Subcutaneous abdominal adipose tissue (tissue), 5 donors: ENCODE measurements at regions not wholly inside any gene's neighbourhood (a gene's known extent, or its start where the extent isn't known, plus 50 kb on each side); places are given as distances from the start of the nearest gene placed in this dataset.

Experiments
- H3K27ac ChIP-seq: one replicate; pipeline ENCODE4 v1.7.0; 2013; ENCODE audit warnings: low read depth, mild to moderate bottlenecking, inconsistent platforms, low read length, moderate library complexity
- H3K27me3 ChIP-seq, 5 donors: one replicate each; pipeline ENCODE4 v1.7.0; 2013; ENCODE audit warnings: low read length in 5 of 5, inconsistent platforms in 1 of 5; ENCODE audit not compliant: control insufficient read depth in 5 of 5, insufficient read depth in 4 of 5
- H3K36me3 ChIP-seq, 5 donors: one replicate each; pipeline ENCODE4 v1.7.0; 2013; ENCODE audit warnings: low read length in 5 of 5; ENCODE audit not compliant: control insufficient read depth in 5 of 5, insufficient read depth in 5 of 5
- H3K4me1 ChIP-seq, 5 donors: one replicate each; pipeline ENCODE4 v1.7.0; 2013; ENCODE audit warnings: low read length in 5 of 5, mild to moderate bottlenecking in 3 of 5, moderate library complexity in 1 of 5; ENCODE audit not compliant: control insufficient read depth in 5 of 5, insufficient read depth in 5 of 5
- H3K4me3 ChIP-seq, 5 donors: one replicate each; pipeline ENCODE4 v1.7.0; 2013; ENCODE audit warnings: low read length in 5 of 5, low read depth in 1 of 5
- H3K9ac ChIP-seq, 5 donors: one replicate each; pipeline ENCODE4 v1.7.0; 2013; ENCODE audit warnings: low read length in 5 of 5, mild to moderate bottlenecking in 4 of 5, moderate library complexity in 3 of 5
- H3K9me3 ChIP-seq, 5 donors: one replicate each; pipeline ENCODE4 v1.7.0; 2013; ENCODE audit warnings: low read length in 5 of 5; ENCODE audit not compliant: control insufficient read depth in 5 of 5
- donor health status: healthy.
- donor health status: healthy.
- donor health status: healthy.
- donor health status: healthy.
- donor health status: healthy.

DNA sequence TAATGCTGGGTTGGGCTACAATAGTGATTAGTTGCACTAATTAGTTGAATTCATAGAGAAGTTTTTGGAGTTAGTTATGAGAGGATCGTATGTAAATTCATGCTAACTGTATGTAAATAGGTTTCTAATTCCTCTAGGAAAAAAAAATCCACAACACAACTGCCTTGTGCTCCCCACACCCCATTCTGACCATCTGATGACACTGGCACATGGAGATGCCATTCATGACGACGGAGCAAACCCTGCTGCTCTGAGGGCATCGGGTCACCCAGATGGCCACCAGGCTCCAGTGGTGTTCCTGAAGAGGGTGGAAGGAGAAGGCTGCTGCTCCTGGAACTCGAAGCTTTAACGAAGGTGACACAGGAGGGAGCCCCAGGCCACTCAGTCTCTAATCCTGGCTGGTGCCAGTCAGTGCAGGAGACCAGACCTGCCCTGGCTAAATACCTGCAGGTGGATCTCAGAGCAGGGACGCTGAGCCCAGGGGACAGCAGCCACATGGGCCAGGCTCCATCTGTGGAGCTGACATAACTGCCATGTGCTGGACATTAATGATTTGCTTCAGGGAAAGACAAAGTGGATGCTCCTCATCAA, 90.3 kb downstream of the FAM50B start:
- no peak overlapping the region for H3K9ac ChIP-seq
- peaks cover 0 to 7% (median 0%) of the 10 kb centered on the region in 5 donors for H3K27me3 ChIP-seq
- H3K27ac ChIP-seq, result no peak overlapping the region
- H3K36me3 ChIP-seq, result no peaks in the 10 kb centered on the region
- H3K4me1 ChIP-seq, result peaks cover 0 to 6% (median 0%) of the 10 kb centered on the region in 5 donors
- no peak overlapping the region for H3K4me3 ChIP-seq
- no peaks in the 10 kb centered on the region for H3K9me3 ChIP-seq

DNA sequence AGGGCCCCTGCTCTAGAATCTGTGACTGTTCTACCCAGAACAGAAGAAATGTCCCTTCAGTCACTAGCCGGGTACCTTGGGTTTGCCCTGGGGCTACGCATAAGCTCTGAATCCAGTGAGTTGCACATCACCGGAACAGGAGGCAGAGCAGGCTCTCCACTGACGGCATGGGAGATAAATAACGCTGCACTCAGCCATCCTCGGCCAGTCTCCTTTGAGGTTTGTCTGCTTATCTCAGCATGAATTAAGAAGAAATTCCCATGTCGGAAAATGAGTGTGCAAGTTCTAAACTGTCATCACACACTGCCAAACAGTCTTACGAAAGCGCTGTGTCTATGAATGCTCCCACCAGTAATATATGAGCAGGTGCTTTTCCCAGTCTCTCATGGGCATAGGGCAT, 90.8 kb downstream of the FAM50B start:
- Histone ChIP-seq H3K4me3 (no peak overlapping the region), H3K27ac (no peak overlapping the region), H3K36me3 (no peaks in the 10 kb centered on the region), H3K9me3 (no peaks in the 10 kb centered on the region), H3K4me1 (peaks cover 0 to 6% (median 0%) of the 10 kb centered on the region in 5 donors), H3K27me3 (peaks cover 0 to 7% (median 0%) of the 10 kb centered on the region in 5 donors), H3K9ac (no peak overlapping the region)

DNA sequence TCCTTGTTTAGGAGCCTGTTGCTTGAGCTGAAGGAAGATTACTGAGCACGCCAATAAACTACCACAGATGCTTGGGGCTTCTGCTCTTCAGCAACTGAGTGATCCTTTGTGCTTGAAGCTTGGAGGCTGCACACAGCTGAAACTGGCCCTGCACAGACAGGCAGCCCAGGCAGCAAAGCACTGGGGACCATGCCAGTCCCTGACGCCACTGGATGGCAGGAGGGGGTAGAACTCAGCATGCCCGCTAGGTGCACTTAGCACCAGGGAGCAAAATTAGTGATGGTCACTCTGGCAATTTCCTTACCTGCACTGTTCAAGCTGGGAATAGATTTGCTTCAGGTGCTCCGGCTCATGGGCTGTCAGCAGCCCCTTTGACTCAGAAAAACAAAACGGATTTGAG, 91.5 kb downstream of the FAM50B start:
- Histone ChIP-seq H3K9ac (no peak overlapping the region), H3K9me3 (no peaks in the 10 kb centered on the region), H3K4me1 (peaks cover 0 to 6% (median 0%) of the 10 kb centered on the region in 5 donors), H3K4me3 (no peak overlapping the region), H3K27me3 (peaks cover 0 to 7% (median 0%) of the 10 kb centered on the region in 5 donors), H3K27ac (no peak overlapping the region), H3K36me3 (no peaks in the 10 kb centered on the region)

DNA sequence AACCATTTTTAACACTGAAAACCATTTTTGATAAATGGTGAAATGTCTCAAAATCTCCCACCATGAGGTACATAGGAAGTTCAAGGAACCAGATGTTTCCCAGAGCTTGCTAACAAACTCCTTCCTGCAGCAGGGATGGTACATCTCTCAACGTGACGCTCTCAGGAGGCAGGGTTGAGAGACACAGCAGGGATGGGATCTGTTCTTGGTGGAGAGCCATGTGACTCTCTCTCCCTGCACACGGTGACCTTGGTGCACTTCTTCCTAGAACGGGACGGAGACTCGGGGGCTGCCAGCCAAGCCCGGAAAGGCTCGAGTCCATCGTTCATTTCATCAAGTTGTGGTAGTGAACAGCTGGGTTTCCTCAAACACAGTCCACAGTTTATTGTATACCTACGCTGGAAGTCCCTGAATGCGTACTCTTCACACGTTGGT, 94.2 kb downstream of the FAM50B start:
- H3K27ac ChIP-seq, result no peak overlapping the region
- H3K36me3 ChIP-seq, result no peaks in the 10 kb centered on the region
- peaks cover 0 to 7% (median 0%) of the 10 kb centered on the region in 5 donors for H3K27me3 ChIP-seq
- H3K9me3 ChIP-seq, result no peaks in the 10 kb centered on the region
- peak overlapping the region in 1 of 5 donors; percentile 35 for H3K4me3 ChIP-seq
- H3K4me1 ChIP-seq, result peaks cover 0 to 6% (median 3%) of the 10 kb centered on the region in 5 donors
- no peak overlapping the region for H3K9ac ChIP-seq

DNA sequence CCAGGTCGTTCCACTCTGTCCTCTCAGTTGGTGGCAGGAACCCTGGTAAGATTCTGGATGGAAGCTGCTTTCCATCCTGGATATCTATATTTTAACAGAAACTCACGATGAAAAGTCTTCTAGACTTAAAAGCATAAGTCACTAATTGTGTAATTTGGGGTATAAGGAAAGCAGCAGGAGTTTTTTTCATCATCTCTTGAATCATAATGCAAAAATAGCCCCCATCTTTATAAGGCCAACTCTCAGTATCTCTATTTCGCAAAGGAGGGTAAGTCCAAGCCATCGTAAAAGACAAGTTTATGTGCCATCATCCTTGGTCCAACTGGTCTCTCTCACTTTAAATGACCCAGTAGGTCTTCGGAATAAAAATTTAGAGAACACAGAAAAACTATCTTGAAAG, 95.1 kb downstream of the FAM50B start:
- Histone ChIP-seq H3K4me1 (peaks cover 0 to 6% (median 3%) of the 10 kb centered on the region in 5 donors), H3K9me3 (no peaks in the 10 kb centered on the region)

DNA sequence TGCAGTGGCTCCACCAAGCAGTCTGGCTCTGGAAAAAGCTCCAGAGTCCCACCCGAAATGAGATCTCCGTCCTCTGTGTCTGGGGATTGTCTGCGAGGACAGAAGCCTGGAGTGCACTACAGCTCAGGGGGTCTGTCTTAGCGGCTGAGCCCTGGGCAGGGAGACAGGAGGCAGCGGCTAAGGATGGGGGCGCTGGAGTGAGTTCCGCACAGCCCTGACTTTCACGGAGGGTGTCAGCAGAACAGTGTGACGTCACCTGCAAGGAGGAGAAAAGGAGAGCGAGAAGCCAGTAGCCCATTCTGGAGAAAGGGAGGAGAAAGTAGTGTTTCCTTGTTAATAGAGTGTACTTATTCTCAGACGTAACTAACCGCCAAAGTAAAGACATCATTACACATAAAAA, 97.6 kb downstream of the FAM50B start:
- H3K4me1 ChIP-seq, result peaks cover 0 to 3% (median 0%) of the 10 kb centered on the region in 5 donors
- no peaks in the 10 kb centered on the region for H3K36me3 ChIP-seq
- H3K27ac ChIP-seq, result no peak overlapping the region
- H3K27me3 ChIP-seq, result peaks cover 0 to 5% (median 0%) of the 10 kb centered on the region in 5 donors
- H3K4me3 ChIP-seq, result no peak overlapping the region
- H3K9ac ChIP-seq, result no peak overlapping the region
- peaks cover 0 to 4% (median 0%) of the 10 kb centered on the region in 5 donors for H3K9me3 ChIP-seq

More for the DNA sequence above, 95.1 kb downstream of the FAM50B start:
- no peak overlapping the region for H3K4me3 ChIP-seq
- no peak overlapping the region for H3K27ac ChIP-seq
- no peak overlapping the region for H3K9ac ChIP-seq
- H3K27me3 ChIP-seq, result peaks cover 0 to 7% (median 0%) of the 10 kb centered on the region in 5 donors
- H3K36me3 ChIP-seq, result no peaks in the 10 kb centered on the region

DNA sequence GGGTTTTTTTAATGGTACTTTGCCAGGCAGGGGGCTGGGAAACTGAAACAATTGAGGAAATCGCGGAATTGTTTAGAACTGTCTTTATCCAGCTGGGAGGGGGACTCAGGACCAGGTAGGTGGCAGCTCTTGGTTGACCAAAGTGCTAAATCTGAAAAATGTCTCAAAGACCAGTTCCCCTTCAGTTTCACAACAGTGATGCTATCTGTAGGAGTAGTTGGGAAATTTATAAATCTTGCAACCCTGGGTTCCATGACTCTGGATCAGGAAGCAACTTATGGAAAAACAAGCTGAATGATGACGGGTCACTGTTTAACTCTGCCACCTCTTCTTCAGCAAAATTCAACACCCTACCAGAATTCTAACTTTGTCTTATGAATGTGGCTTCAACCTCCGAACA, 99.7 kb downstream of the FAM50B start:
- peaks cover 0 to 4% (median 0%) of the 10 kb centered on the region in 5 donors for H3K9me3 ChIP-seq
- no peaks in the 10 kb centered on the region for H3K36me3 ChIP-seq
- no peak overlapping the region for H3K4me3 ChIP-seq
- H3K27ac ChIP-seq, result no peak overlapping the region
- H3K9ac ChIP-seq, result no peak overlapping the region
- peaks cover 0 to 5% (median 0%) of the 10 kb centered on the region in 5 donors for H3K27me3 ChIP-seq
- H3K4me1 ChIP-seq, result peaks cover 0 to 3% (median 0%) of the 10 kb centered on the region in 5 donors

DNA sequence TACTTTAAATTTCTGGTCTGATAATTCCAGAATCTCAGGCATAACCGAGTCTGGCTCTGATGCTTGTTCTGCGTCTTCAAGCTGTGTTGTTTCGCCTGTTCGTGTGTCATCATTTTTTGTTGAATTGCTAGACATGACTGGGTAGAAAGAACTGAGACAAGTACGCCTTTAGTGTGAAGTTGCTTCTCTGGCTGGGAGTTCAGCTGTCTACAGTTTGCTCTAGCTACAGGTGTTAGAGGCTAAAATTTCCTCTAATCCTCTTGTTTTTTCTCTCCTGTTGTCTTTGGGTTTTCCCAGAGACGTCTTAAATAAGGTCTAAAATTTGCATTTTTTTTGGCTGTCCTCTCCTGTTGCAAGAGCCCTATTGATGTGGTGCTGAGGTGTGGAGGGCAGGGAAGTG, 100.3 kb downstream of the FAM50B start:
- Histone ChIP-seq H3K9me3 (peaks cover 0 to 4% (median 0%) of the 10 kb centered on the region in 5 donors), H3K36me3 (no peaks in the 10 kb centered on the region), H3K4me3 (no peak overlapping the region), H3K9ac (no peak overlapping the region), H3K4me1 (peaks cover 0 to 3% (median 0%) of the 10 kb centered on the region in 5 donors), H3K27me3 (peaks cover 0 to 5% (median 0%) of the 10 kb centered on the region in 5 donors), H3K27ac (no peak overlapping the region)

DNA sequence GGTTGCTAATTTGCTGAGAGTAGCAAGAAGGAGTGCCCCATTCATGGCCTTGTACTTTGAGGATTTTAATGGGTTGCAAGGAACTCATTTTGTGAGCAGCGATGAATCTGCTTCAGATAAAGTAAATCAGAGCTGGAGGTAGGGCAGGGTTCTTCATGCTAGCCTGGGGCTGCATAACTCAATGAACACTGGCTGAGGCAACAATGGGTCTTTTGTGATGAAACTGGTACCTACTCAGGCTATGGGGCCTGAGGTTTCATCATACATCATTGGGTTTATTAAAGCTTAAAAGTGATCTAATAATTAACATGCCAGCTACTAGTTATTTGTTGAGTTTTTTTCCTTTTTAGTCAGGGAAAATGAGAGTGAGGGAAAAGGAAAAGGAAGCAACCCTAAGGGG, 106.9 kb downstream of the FAM50B start:
- H3K9me3 ChIP-seq, result peaks cover 0 to under 1% (median 0%) of the 10 kb centered on the region in 5 donors
- no peak overlapping the region for H3K4me3 ChIP-seq
- H3K27ac ChIP-seq, result no peak overlapping the region
- no peaks in the 10 kb centered on the region for H3K36me3 ChIP-seq
- no peaks in the 10 kb centered on the region for H3K27me3 ChIP-seq
- H3K4me1 ChIP-seq, result no peaks in the 10 kb centered on the region
- no peak overlapping the region for H3K9ac ChIP-seq

DNA sequence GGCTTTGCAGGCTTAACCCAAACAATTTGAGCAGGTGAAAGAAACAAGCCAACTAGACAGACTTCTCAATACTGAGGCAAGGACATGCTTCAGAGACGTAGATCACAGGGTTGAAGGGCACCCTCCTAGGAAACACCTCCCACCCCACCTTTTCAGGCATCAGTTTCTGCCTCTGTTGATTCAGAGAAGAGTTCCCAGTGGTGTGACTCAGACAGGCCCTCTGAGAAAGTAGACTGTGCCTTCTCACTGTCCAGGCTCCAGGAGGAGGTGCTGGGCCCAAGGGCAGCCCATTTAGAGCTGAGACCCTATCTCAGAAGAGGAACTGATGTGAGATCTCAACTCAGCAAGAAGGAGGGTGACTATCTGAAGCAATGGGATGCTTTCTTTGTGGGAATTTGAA, 108.1 kb downstream of the FAM50B start:
- Histone ChIP-seq H3K4me3 (no peak overlapping the region), H3K9me3 (no peaks in the 10 kb centered on the region), H3K9ac (no peak overlapping the region), H3K36me3 (no peaks in the 10 kb centered on the region), H3K27me3 (no peaks in the 10 kb centered on the region), H3K27ac (no peak overlapping the region), H3K4me1 (no peaks in the 10 kb centered on the region)
